ENCODE measurements at regions not wholly inside any gene's neighbourhood (a gene's known extent, or its start where the extent isn't known, plus 50 kb on each side); places are given as distances from the start of the nearest gene placed in this dataset.

DNA sequence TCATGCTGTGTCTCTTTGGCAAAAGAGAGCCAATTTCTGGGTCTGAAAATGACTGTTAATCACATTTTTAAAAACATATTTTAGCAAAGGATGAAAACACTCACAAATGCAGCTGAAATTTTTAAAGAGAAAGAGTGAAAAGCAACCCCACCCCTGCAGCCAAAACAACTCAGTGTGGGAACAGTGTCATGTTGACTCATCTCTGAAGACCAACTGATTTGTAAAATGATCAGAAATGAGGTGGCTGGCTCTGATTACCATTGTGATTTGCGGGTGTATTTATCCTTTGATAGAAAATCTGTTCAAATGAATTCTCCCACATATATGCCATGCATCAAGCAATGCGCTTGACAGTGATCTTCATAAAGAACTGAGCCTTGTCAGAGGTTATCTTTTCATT lies 287.0 kb upstream of the ESRRG start:
- TF ChIP-seq, protein P1, sequence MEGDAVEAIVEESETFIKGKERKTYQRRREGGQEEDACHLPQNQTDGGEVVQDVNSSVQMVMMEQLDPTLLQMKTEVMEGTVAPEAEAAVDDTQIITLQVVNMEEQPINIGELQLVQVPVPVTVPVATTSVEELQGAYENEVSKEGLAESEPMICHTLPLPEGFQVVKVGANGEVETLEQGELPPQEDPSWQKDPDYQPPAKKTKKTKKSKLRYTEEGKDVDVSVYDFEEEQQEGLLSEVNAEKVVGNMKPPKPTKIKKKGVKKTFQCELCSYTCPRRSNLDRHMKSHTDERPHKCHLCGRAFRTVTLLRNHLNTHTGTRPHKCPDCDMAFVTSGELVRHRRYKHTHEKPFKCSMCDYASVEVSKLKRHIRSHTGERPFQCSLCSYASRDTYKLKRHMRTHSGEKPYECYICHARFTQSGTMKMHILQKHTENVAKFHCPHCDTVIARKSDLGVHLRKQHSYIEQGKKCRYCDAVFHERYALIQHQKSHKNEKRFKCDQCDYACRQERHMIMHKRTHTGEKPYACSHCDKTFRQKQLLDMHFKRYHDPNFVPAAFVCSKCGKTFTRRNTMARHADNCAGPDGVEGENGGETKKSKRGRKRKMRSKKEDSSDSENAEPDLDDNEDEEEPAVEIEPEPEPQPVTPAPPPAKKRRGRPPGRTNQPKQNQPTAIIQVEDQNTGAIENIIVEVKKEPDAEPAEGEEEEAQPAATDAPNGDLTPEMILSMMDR (IDR thresholded peaks at IDR 0.05; ENCODE audit: low read depth, low read length) = no peak
- DNase-seq (ENCODE audit: extremely low read depth, low read depth) = no peak

DNA sequence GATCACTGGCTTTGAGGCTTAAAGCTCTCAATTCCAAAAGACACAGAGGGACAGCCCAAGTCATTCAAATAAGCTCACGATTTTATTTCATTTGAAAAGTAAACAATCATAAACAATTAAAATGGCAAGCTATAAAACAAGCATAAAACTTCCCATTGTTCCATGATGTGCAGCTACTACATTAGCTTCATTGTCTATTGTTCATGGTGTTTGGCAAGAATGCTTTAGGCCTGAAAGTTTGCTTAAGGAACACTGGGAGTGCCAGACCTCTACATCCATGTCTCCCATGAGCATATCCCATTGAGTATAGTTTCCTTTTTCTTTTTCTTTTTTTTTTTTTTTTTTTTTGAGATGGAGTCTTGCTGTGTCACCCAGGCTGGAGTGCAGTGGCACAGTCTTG lies 286.1 kb upstream of the ESRRG start:
- DNase-seq (ENCODE audit: extremely low read depth, low read depth) = no peak
- TF ChIP-seq, protein P1 (IDR thresholded peaks at IDR 0.05; ENCODE audit: low read depth, low read length) = no peak

DNA sequence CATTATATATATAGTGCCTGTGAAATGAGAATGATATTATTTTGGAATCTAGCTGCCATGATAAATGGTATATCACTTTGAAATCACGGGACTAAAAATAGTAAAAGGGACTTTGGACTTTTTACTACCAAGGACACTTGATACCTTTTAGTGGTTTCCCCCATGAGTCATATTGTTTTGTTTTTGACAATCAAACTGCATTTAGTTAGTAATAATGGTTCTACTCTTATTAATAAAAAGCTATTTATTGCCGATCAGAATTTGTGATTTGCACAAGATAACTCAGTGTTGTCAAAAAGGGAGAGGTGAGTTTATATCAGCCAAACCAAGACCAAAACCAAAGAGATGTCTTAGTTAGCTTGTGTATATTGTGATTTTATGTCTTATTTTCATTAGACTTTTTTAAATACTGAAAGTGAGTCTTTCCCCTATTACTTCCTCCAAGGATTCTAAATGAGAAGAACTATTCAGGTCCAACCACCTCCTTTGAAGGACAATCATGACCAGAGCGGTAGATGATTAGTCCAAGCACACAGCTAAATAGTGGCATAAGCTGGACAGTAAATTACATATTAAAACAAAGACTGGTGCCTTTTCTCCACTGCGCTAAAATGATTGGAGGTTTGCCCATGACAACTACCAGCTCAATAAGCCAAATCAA lies 281.7 kb upstream of the ESRRG start:
- no peak for DNase-seq (ENCODE audit: extremely low read depth, low read depth)
- TF ChIP-seq, protein P1 (IDR thresholded peaks at IDR 0.05; ENCODE audit: low read depth, low read length) = no peak

DNA sequence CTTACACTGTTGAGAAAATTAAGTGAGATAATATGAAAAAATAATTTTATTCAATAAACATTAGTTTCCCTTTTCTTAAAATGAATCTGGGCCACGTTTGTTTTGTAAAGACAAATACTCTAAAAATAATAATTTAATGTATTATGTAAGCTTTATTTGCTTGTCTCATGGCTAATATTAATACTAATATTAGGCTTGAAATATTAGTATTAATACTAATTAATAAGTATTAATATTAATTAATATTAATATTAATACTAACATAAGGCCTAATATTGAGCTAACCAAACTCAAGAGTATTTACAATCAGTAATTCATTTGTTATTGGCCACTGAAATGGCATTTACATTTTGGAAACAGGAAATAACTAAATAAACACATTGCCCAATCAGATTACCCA lies 280.1 kb upstream of the ESRRG start:
- DNase-seq (ENCODE audit: extremely low read depth, low read depth) = no peak
- TF ChIP-seq, protein P1 (IDR thresholded peaks at IDR 0.05; ENCODE audit: low read depth, low read length) = no peak

DNA sequence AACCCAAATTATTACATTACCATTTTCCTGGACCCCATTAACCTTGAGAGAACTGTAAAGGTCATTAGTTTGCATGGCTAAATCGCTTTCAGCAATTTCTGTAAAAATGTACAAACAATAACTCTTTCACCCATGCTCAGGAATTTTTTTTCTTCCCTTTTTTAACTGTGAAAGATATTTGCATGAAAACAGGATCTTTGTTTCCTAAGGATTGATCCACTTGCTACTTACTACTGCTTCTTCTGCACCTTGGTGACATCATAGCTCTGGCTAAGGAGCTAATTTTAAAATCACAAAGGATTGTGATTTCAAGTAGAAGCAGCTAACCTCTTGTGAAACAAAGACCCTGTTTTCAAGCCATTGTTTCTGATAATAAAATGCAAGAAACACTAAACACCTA lies 274.6 kb upstream of the ESRRG start:
- DNase-seq (ENCODE audit: extremely low read depth, low read depth) = no peak
- TF ChIP-seq, protein P1 (IDR thresholded peaks at IDR 0.05; ENCODE audit: low read depth, low read length) = no peak

DNA sequence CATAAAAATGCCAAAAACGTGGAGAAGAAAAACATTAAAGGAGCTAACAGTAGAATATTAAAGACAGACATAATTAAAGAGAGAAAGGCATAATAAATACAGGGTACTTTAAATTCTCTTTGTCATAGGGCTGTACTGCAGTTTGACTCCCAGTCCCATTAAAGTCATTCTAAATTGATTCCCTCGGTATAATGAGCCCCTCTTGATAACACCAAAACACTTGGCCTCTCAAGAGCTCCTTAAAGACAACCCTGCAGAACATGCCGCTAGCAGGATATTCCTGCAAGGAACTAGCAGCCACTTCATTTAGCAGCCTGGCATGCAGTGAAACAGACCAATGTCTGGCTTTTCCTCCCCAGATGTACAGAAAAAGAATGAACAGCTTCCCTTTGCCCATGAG lies 273.8 kb upstream of the ESRRG start:
- TF ChIP-seq, protein P1 (IDR thresholded peaks at IDR 0.05; ENCODE audit: low read depth, low read length) = no peak
- DNase-seq (ENCODE audit: extremely low read depth, low read depth) = no peak

DNA sequence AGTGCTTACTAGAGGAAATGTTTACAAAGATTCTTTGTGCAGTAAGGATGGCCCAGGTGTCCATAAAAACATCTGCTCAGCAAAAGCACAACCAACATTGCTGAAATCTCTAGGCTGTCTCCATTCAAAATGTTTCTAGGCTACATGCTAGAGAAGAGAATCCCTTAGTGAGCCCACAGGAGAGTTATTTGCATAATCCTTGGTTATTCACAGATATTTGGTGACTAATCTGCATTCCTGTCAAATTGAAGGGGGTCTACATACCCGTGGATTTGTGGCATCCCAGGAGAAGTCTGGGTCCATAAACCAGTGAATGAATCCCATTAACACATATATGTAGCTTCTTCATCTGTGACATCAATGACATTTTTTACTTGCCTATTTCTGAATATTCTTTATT lies 261.3 kb upstream of the ESRRG start:
- no peak for DNase-seq (ENCODE audit: extremely low read depth, low read depth)
- TF ChIP-seq, protein P1 (IDR thresholded peaks at IDR 0.05; ENCODE audit: low read depth, low read length) = no peak
